ENCODE measurements at regions not wholly inside any gene's neighbourhood (a gene's known extent, or its start where the extent isn't known, plus 50 kb on each side); places are given as distances from the start of the nearest gene placed in this dataset.

- H3K36me3 ChIP-seq (ENCODE audit: control insufficient read depth, insufficient read depth, low read length), result no peaks in the 10 kb centered on the region
- no peak for DNase-seq (ENCODE audit: low read depth, low spot score)
- 0 out of 2 replicates have a peak overlapping the region, but pooled peaks have one; percentile 5 for H3K27ac ChIP-seq (ENCODE audit: low read length)
- ATAC-seq, result peak; percentile 62
- intact Hi-C loops (cut with micrococcal nuclease; ENCODE audit: unreplicated experiment), result no loop called here
- H3K4me1 ChIP-seq (ENCODE audit: control insufficient read depth, insufficient read depth, low read length), result peaks cover 6% of the 10 kb centered on the region; the same call in 1 of the 2 replicates
- ChIA-PET POLR2A (no interaction called here), CTCF (no interaction called here)
- in situ Hi-C loops (cut with HindIII; ENCODE audit: low pct_unique_long_range_greater_than_20kb, low sequenced_read_pairs), result no loop called here
- H3K27me3 ChIP-seq (ENCODE audit: control insufficient read depth, insufficient read depth, low read length), result no peaks in the 10 kb centered on the region
- no peak for TF ChIP-seq CTCF (IDR thresholded peaks at IDR 0.05)
- TF ChIP-seq REST (IDR thresholded peaks at IDR 0.05; ENCODE audit: insufficient read depth in 1 of 2, low read depth in 2 of 2, low read length in 1 of 2), result no peak
- TF ChIP-seq POLR2AphosphoS5 (IDR thresholded peaks at IDR 0.05; ENCODE audit: low read depth, low read length), result no peak
- TF ChIP-seq SIN3A (IDR thresholded peaks at IDR 0.05; ENCODE audit: borderline replicate concordance, insufficient read depth, low read depth, low read length), result no peak
- TF ChIP-seq TCF7L2 (IDR thresholded peaks at IDR 0.05; ENCODE audit: low read depth, low read length), result no peak
- no TSS peak for BruUV-seq (replicated peaks)
- H3K9me3 ChIP-seq (ENCODE audit: control insufficient read depth, insufficient read depth, low read depth, low read length), result no peaks in the 10 kb centered on the region
- H3K4me3 ChIP-seq (ENCODE audit: low read depth in 2 of 2, low read length in 2 of 2), result no peak overlapping the region
Observed at GRCh38 chr12:92020983-92021665, 124.5 kb downstream of the BTG1 start.

GRCh38 chr12:92019491-92020277, 126.0 kb downstream of the BTG1 start:
- in situ Hi-C loops (cut with HindIII; ENCODE audit: low pct_unique_long_range_greater_than_20kb, low sequenced_read_pairs), result no loop called here
- H3K36me3 ChIP-seq (ENCODE audit: control insufficient read depth, insufficient read depth, low read length), result no peaks in the 10 kb centered on the region
- ChIA-PET POLR2A (no interaction called here), CTCF (no interaction called here)
- TF ChIP-seq TCF7L2 (IDR thresholded peaks at IDR 0.05; ENCODE audit: low read depth, low read length) (no peak), POLR2AphosphoS5 (IDR thresholded peaks at IDR 0.05; ENCODE audit: low read depth, low read length) (no peak), REST (IDR thresholded peaks at IDR 0.05; ENCODE audit: insufficient read depth in 1 of 2, low read depth in 2 of 2, low read length in 1 of 2) (no peak), CTCF (IDR thresholded peaks at IDR 0.05) (no peak), SIN3A (IDR thresholded peaks at IDR 0.05; ENCODE audit: borderline replicate concordance, insufficient read depth, low read depth, low read length) (no peak)
- H3K9me3 ChIP-seq (ENCODE audit: control insufficient read depth, insufficient read depth, low read depth, low read length), result no peaks in the 10 kb centered on the region
- BruUV-seq (replicated peaks), result no TSS peak
- H3K4me3 ChIP-seq (ENCODE audit: low read depth in 2 of 2, low read length in 2 of 2), result no peak overlapping the region
- no peak for ATAC-seq
- peak overlapping the region; percentile 50; the same call in 1 of the 2 replicates for H3K27ac ChIP-seq (ENCODE audit: low read length)
- H3K4me1 ChIP-seq (ENCODE audit: control insufficient read depth, insufficient read depth, low read length), result peaks cover 6% of the 10 kb centered on the region; the same call in 1 of the 2 replicates
- intact Hi-C loops (cut with micrococcal nuclease; ENCODE audit: unreplicated experiment), result no loop called here
- no peak for DNase-seq (ENCODE audit: low read depth, low spot score)
- H3K27me3 ChIP-seq (ENCODE audit: control insufficient read depth, insufficient read depth, low read length), result no peaks in the 10 kb centered on the region
